Retinal pigment epithelial cell (primary cell): ENCODE measurements at regions not wholly inside any gene's neighbourhood (a gene's known extent, or its start where the extent isn't known, plus 50 kb on each side); places are given as distances from the start of the nearest gene placed in this dataset.

Experiments used
- DNase-seq: peaks from one replicate; pipeline ENCODE4 v3.0.0-alpha.2; 2010; ENCODE audit warnings: low read depth
- H3K4me3 ChIP-seq: 2 replicates; pipeline ENCODE4 v1.5.1; 2011; ENCODE audit warnings: mild to moderate bottlenecking, low read length, control low read depth, moderate library complexity
- CTCF ChIP-seq: conservative IDR thresholded peaks from 2 replicates; pipeline ENCODE4 v1.5.1; 2011; ENCODE audit warnings: low read depth, low read length, control low read depth, inconsistent platforms

- H3K4me3 ChIP-seq: no peak overlapping the region
- DNase-seq: no peak
- no peak for TF ChIP-seq CTCF
These were observed 204.0 kb downstream of the KCNN2 start for GRCh38 chr5:114565871-114566270.

- DNase-seq: no peak
- TF ChIP-seq CTCF: no peak
- no peak overlapping the region for H3K4me3 ChIP-seq
These were observed 203.3 kb downstream of the KCNN2 start for GRCh38 chr5:114565139-114565538.

GRCh38 chr5:114561415-114561814, 199.5 kb downstream of the KCNN2 start:
- H3K4me3 ChIP-seq: no peak overlapping the region
- TF ChIP-seq CTCF: no peak
- DNase-seq: no peak
